ENCODE measurements at regions not wholly inside any gene's neighbourhood (a gene's known extent, or its start where the extent isn't known, plus 50 kb on each side); places are given as distances from the start of the nearest gene placed in this dataset.
"Not testable (repeated sequence)": the region's sequence is repeated elsewhere in the genome, so short reads cannot be mapped to it uniquely, and the experiment has no call there.

DNA sequence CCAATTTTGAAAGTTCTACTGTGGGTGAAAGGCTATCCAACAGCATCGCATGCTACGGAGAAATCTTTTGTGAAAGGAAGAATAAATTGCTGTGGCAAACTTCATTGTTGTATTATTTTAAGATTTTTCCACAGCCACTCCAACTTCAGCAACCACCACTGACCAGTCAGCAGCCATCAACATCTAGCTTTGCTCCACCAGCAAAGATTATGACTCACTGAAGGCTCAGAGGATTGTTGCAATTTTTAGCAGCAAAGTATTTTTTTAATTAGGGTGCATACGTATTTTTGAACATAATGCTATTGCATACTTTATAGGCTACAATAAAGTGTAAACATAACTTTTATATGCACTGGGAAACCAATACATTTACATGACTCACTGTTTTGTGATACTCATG lies 493.5 kb downstream of the TFAP2A start:
- DNase-seq: no peak

DNA sequence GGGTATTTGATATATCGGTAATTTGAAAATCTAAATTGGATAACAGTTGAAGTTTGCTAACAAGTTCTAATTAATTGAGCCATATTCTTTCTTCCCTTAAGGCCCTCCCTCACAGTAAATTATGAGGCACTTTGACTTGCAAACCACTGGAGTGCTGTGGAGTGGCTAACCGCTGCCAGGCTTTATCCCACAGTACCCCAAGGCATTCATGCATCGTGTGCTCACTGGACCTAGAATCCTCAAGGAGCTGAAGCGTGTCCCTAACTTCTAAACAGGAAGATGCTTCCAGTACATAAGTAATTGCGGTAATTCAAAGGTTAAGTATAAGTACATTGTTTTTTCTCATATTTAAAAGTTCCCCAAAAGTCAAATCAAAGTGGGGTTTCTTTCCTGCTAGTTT lies 499.9 kb downstream of the TFAP2A start:
- no peak for DNase-seq

DNA sequence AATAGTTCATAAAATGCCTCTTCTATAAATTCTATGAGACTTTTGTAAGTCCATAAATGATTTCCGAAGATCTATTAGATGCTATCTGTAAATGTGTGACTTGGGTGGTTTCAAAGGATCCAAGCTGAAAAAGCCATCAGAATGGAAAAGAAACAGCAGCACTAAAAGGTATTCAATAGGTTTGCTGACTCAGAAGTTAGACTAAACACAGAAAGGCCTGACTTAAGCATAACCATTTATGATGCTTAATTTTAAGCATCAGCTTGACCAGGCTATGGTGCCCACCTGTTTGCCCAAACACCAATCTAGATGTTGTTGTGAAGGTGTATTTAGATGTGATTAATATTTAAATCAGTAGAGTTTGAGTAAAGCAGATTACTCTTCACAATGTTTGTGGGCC lies 513.5 kb downstream of the TFAP2A start:
- DNase-seq: no peak

DNA sequence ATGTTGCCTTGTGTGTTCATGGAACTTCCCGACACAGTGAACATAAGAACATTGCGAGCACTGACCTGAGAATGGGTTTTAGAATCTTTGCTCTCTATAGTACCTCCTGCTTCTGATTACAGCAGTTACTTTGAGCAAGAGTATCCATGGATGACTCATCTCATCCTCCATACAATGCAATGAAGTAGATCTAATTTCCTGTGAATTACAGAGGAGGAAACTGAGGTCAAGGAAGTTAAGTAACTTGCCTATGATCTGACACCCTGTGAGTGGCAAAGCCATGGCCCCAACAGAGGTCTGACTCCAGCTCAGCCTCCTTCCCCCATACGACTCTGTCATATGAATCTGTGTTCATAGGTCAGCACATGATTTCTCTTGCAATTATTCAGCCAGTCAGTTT lies 518.1 kb downstream of the TFAP2A start:
- DNase-seq: no peak

DNA sequence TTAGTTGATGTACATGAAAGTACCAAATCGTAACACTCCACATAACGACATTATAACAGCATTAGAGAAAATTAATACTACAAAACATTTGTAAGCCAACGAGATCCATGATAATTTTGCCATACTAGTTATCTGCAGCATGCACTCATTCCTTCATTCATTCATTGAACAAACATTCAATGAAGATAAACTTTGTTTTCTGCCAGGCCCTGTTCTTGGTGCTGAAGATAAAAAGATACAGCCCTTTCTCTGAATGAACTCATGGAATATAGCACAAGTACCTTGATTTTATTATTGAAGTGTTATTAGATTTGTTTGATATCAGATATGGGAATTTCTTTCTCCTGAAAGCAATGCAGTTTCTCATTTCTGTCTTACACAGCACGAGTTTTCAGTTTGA lies 524.0 kb downstream of the TFAP2A start:
- no peak for DNase-seq

DNA sequence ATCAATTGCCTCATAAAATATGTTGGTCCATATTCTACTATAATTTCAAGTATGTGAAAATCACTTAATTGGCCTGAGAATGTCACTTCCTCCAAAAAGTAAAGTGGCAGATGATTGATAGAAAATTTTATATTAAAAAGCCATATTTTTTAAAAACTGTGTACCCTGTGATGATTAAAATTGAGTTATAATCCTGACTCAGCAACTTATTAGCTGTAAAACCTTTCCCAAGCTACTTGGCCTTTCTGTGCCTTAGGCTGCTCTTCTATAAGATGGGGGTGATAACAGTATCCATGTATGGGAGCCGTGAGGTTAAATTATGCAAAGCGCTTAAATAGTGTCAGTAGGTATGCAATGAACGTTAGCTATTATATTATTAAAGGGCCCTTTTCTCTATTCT lies 524.4 kb downstream of the TFAP2A start:
- DNase-seq: no peak

DNA sequence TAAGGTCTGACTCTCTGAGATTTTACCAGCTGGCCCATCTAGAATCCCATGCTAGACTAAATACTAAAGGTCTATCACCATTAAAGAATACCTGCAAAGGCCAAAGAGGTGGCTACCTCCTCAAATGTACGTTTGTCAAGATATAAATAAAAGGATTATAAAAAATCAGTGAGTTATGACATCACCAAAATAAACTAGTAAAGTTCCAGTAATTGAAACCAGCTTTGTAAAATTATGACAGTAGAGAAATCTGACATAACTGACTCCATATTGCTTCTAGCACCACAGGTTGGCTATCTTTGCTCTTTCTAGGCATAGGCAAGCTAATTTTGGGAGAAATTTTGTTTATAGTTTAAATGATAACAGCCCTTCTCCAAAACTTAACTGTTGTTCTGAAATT lies 536.3 kb downstream of the TFAP2A start:
- no peak for DNase-seq

DNA sequence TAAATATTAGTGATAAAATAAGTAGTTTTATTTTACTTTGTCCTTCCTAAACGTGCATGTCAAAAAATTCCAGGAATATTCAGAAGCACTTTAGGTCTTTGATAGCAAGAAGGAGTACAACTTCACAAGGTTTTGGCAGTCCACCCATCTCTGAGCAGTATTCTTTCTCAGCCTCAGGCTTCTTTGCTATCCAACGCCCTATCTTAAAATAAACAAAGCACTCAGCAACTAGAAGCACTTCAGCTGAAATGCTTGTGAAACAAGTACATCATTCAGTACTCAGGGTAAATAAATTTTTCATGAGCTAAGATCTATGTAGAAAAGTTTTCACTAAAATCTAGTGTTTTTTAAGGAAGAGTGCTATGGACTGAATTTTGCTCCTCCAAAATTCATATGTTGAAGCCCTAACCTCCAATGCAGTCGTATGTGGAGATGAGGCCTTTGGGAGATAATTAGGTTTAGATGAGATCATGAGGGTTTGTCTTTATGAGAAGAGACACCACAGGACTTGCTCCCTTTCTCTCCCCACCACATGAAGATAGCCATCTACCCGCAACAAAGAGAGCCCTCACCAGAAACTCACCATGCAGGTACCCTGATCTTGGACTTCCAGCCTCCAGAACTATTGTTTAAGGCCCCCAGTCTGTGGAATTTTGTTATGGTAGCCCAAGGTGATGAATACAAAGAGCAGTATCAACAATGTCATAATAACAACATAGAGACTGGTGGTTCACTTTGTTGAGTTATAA lies 539.1 kb downstream of the TFAP2A start:
- DNase-seq: no peak

DNA sequence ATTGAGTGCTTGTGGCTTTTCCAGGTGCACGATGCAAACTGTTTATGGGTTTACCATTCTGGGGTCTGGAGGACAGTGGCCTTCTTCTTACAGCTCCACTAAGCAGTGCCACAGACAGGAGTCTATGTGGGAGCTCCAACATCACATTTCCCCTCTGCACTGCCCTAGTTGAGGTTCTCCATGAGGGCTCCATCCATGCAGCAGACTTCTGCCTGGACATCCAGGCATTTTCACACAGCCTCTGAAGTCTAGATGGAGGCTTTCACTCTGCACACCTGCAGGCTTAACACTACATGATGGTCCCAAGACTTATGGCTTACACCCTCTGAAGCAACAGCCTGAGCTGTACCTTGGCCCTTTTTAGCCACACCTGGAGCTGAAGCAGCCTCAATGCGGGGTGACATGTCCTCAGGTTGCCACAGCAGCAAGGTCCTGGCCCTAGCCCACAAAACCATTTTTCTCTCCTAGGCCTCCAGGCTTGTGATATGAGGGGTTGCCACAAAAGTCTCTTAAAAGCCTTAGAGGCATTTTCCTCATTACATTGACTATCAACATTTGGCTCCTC lies 552.2 kb downstream of the TFAP2A start:
- no peak for DNase-seq

DNA sequence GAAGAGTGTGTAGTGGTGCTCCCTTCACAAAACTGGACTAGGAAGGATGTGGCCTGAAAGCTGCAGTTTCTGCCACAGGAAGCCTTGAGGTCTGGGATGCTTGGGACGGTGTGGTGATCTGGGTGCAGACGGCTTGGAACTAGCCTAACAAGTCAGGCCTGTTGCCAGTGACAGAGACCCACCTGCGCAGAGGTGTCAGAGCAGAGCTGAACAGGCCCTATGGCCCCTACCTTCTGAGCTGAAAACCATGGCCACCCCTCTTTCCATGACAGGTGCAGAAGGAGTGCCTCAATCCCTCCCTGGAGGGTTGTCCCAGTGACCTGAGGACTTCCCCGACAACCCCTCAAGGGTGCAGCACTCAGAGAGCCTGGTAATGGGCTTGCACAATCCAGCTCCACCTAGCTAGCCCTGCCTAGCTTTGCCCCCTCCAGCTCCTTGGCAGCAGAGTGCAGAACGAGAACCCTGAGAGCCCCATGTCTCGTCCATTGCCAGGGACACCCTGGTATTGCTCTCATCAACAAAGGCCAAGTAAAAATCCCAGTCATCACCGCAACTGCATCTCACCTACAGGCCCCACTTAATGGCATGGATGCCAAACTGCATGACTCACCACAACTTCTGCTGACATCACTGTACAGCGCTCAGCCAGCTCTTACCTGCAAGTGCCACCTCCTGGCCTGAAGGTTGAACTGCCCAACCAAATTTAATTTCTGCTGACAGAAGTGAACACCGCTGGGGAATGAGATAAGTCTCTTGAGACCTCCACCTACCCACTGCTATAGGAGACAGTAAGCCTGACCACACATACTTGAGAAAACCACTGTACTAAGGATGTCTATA lies 563.1 kb downstream of the TFAP2A start:
- no peak for DNase-seq

DNA sequence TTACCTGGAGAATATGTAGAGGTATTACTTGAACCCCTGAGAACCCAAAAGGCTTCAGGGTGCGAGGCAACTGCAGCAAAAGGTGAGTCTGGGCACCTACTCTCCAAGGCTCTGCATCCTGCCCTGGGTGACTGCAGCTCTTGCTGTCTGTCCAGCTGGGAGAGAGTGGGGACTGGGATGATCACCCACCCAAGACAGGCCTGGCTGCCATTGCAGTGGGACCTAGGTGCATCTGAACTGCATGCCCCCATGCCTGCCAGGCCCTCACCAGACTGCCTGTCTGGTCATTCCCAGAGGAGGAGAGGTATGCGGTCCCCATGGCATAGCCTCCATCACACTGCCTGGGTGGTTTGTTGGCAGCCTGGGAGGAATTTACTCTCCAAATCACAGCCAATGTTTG lies 563.9 kb downstream of the TFAP2A start:
- no peak for DNase-seq

DNA sequence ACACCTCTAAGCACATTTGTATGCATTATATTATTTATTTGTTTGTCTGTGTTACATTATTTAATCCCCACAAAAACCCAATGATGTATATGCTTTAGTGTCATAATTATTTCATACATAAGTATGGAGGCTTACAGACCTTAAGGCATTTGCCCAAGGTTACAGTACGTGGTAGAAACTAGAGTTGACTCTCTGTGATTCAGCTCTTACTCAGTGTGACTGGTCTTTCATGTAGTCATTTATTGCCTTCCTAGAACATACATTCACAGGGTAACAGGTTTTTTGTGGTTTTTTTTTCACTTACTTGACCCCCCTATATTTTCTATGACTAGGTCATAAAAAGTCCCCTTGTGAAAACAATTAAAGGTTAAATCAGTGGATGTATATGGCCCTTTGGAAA lies 566.8 kb downstream of the TFAP2A start:
- no peak for DNase-seq

DNA sequence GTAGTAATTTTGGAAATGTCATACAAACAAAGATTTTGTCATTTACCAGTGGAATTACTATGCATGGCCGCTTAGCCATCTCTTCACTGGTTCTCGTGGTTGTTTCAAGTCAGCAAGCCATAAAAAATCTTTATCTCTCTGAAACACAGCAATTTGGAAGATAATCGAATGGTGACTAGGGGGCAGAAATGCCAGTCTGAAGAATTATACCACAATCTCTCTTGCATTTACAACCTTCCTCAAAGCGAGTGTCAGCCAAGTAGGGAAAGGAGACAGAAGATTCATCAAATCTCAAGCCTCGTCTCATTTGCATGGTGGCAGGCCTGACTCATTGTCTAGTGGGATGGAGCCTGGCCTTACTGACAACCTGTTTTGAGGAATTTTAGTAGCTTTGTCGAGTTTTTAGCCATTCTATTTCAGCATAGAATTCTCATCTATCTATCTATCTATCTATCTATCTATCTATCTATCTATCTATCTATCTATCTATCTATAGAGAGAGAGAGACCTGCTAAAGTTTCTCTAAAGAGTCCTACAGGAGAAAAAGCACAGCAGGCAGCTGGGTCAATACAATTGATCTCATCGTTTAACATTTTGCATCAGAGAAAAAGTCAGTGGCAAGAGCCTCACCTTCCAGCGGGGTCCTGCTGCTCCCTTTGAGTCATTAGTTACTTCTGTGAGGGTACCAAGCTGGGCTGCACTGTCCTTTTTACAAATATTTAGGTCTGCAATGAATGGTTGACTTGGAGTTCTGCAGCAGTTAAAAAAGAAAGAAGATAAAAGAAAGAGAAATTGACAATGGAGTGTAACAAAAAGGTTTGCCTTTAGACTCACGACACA lies 572.8 kb downstream of the TFAP2A start:
- DNase-seq: no peak

DNA sequence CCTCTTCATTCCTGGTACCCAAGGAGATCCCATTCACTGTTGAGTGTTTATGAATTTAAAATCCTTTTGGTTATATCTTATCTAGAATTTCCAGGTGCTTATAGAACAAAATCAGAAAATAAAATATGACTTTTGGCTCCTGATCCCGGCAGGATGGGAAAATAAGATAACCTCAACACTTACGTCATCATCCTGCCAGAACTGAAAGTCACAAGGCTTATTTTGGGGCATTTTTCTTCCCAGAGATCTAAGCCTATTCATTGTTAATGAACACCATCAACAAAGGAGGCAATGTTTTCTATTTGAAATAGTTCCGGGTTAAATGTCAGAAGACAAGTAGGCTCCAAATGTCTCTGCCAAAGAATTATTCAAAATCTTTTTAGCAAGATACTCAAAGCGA lies 580.6 kb downstream of the TFAP2A start:
- DNase-seq: no peak

DNA sequence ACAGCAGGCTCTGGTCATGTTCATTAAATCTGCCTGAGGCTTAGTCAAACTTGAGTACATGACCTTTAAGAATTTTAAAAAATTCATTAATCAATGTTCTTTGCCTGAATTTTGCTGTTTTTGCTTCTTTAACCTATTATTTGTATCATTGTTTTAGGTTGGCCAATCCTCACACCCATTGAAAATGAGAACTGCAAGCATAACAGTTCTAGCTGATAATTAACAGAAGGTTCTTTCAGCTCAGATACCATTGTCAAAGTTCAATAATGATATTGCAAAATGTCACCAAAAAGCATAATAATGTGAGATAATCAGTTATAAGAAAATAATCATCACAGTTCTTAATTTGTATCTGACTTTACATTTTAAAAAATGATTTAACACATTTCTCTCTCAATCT lies 583.1 kb downstream of the TFAP2A start:
- no peak for DNase-seq

DNA sequence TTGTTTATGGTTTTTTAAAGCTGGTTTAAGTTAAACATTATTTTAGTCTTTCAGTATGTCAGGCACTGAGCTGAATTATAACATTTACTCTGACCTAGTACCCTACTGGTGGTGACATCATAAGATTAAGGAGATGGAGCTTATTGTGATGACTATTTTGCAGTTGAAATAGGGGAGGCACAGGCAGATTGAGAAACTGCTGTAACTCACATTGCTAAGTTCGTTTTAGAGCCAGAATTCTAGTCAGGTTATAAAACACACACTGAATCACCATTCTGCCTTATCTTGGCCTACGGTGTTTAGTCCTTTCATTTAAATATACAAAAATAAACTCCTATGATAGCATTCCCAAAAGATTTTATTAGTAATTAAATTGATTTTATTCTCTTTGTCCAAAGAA lies 584.1 kb downstream of the TFAP2A start:
- no peak for DNase-seq

DNA sequence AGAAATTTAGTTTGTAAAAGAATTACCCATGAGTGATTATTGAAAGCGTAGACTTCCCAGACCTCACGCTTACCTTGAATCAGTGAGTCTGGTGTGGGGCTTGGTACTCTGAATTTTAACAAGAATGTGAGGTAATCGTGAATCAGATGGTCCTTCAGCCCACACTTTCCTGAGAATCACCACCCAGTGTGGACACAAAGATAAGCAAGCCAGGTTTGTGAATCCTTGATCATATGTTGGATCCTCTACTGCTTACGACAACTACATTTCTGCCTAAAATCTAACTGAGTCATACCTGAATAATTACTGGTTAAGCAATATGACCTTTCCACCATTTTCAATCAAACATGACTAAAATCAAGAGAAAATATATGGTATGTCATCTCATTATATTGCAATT lies 589.3 kb downstream of the TFAP2A start:
- DNase-seq: no peak

DNA sequence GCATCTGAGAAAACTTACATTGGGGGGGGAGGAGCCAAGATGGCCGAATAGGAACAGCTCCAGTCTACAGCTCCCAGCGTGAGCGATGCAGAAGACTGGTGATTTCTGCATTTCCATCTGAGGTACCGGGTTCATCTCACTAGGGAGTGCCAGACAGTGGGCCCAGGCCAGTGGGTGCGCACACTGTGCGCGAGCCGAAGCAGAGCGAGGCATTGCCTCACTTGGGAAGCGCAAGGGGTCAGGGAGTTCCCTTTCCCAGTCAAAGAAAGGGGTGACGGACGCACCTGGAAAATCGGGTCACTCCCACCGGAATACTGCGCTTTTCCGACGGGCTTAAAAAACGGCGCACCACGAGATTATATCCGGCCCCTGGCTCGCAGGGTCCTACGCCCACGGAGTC lies 604.1 kb downstream of the TFAP2A start:
- DNase-seq: not testable (repeated sequence)

DNA sequence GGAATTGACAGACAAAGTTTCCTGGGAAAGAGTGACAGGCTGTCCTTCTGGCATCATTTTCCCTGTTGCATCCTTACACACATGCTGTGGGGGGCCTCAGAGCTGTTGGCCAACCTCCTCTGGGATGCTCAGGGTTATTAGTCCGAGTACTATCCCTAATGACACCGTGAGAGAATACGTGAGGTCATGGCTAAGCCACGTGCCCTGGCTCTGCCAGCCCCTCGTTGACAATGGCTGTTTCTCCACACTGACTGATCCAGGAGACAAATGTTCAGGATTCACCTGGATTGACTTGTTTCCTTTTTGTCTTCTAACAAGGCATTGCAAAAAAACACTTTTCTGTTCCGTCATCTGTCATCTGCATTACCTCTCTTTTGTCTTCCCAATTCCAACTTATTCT lies 604.6 kb downstream of the TFAP2A start:
- no peak for DNase-seq

DNA sequence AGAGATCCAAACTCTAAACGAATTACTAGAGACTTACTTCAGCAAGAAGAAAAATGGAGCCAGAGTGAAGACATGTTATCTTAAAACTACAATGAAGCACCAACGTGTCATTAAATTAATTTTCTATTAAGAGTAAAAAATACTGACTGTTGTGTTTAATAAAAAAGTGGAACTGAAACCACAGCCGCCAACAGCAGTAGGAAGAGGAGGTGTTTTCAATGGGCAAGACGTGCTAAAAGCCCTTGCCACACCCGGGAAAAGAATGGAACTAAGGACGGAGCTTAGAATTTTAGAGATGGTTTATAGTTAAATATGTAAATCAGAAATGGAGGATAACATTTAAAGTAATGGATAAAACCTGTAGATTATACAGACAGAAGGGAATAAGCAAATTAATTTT lies 608.7 kb downstream of the TFAP2A start:
- DNase-seq: no peak

DNA sequence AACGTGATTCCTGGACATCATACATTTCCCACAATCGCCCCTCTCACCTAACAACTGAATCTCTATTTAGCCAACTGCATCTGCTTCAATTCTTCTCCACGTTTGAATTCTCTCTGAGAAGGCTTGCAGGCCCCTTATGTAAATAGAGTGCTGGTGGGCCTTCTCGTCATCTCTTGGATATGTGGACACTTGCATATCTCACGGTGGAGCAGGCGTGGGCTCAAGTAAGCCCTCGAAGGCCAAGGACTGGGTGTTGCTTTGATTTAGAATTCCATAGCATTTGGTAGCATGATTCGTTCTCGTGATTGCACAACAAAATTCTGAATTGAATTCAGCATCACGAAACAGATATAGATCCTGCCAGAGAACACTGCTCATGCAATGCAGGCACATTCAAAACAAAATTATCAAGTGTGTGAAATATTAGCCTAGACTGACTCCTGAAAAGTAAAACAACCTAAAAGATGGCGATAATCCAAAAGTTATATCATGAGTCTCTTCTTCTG lies 613.6 kb downstream of the TFAP2A start:
- no peak for DNase-seq

DNA sequence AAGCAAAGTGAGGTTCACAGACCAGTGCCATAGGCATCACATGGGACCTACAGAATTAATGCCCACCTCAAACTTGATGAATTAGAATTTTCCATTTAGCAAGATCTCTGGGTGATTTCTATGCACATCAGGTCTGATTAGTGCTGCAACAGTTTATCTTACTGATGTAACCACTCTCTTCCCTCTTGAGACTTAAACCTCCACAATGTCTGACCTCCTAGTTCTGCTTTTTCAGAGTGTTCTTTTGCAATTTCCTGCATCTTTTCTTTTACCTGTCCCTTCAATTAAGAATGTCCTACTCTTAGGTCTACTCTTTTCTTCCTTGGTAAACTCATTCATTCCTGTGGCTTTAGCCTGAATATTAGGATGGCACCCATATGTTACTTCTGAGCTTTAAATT lies 615.3 kb downstream of the TFAP2A start:
- no peak for DNase-seq

DNA sequence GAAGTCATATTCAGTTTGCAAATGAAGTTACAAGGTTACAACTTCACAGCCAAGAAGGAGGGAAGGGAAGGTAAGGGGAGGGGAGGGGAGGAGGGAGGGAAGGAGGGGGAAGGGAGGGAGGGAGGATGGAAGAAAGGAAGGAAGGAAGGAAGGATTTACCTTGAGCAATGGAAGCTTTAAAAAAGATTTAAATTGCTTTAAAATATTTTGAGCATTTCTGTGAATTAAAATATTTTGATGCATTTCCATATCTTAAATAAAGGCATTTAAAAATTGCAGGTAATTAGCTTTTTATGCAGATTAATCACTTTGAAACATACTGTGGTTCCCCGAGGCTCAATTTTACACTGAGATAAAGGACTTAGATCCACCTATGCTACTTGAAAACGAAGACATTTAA lies 618.0 kb downstream of the TFAP2A start:
- no peak for DNase-seq
